ENCODE measurements at regions not wholly inside any gene's neighbourhood (a gene's known extent, or its start where the extent isn't known, plus 50 kb on each side); places are given as distances from the start of the nearest gene placed in this dataset.

GRCh38 chr12:67073336-67073735 lies 195.8 kb upstream of the CAND1 start:
- intact Hi-C loops (cut with micrococcal nuclease), result no loop called here
- CTCF ChIA-PET, result no interaction called here
- Mint-ChIP-seq H3K36me3 (ENCODE audit: low read depth) (no peaks in the 10 kb centered on the region), H3K27me3 (peaks cover 49% of the 10 kb centered on the region), H3K9me3 (peaks cover 6% of the 10 kb centered on the region), H3K4me3 (no peak overlapping the region), H3K27ac (no peak overlapping the region), H3K4me1 (peaks cover 9% of the 10 kb centered on the region)
- TF ChIP-seq CTCF (IDR thresholded peaks at IDR 0.05), result no peak
- POLR2A ChIA-PET, result no interaction called here
- ATAC-seq (ENCODE audit: low read depth) (no peak), DNase-seq (no peak)

DNA sequence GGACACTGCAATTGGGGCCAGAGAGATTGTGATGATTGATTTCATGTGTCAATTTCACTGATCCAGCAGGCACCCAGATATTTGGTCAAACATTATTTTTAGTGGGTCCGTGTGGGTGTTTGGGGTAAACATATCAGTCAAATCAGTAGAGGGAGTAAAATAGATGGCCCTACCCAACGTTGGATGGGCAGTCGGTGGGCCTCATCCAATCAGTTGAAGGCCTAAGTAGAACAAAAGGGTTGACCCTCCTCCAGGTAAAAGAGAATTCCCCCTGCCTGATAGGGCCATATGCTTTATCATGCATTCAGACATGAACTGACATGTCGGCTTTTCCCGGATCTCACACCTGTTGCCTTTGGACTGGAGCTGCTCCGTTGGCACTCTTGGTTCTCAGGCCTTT lies 195.1 kb upstream of the CAND1 start:
- ATAC-seq (ENCODE audit: low read depth), result no peak
- H3K36me3 Mint-ChIP-seq (ENCODE audit: low read depth), result no peaks in the 10 kb centered on the region
- H3K27me3 Mint-ChIP-seq, result peaks cover 45% of the 10 kb centered on the region
- TF ChIP-seq CTCF (IDR thresholded peaks at IDR 0.05), result no peak
- ChIA-PET POLR2A (no interaction called here), CTCF (no interaction called here)
- H3K4me1 Mint-ChIP-seq, result peaks cover 5% of the 10 kb centered on the region
- intact Hi-C loops (cut with micrococcal nuclease), result no loop called here
- H3K4me3 Mint-ChIP-seq, result no peak overlapping the region
- peaks cover 6% of the 10 kb centered on the region for H3K9me3 Mint-ChIP-seq
- H3K27ac Mint-ChIP-seq, result no peak overlapping the region
- DNase-seq, result no peak

DNA sequence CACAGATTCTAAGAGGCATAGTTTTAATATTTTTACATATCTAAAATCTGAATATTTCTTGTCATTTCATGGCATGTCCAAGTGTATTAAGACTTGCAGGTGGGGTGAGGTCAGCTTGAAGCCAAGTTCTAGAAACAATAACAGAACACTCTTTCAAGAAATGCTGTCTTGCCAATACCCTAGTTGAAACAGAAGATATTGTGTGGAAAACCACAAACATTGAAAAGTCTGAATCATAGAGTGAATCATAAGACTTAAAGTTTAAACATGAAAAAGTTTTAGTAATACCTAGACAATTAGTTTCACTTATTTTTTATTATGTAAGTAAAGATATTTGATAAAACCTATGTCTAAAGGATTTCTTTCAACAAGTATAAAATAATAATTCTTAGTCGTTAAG lies 191.5 kb upstream of the CAND1 start:
- no peak overlapping the region for H3K27ac Mint-ChIP-seq
- POLR2A ChIA-PET, result no interaction called here
- no peaks in the 10 kb centered on the region for H3K4me1 Mint-ChIP-seq
- CTCF ChIA-PET, result no interaction called here
- peaks cover 20% of the 10 kb centered on the region for H3K27me3 Mint-ChIP-seq
- no peaks in the 10 kb centered on the region for H3K9me3 Mint-ChIP-seq
- DNase-seq (no peak), ATAC-seq (ENCODE audit: low read depth) (no peak)
- no peak for TF ChIP-seq CTCF (IDR thresholded peaks at IDR 0.05)
- no peak overlapping the region for H3K4me3 Mint-ChIP-seq
- intact Hi-C loops (cut with micrococcal nuclease), result no loop called here
- H3K36me3 Mint-ChIP-seq (ENCODE audit: low read depth), result no peaks in the 10 kb centered on the region

DNA sequence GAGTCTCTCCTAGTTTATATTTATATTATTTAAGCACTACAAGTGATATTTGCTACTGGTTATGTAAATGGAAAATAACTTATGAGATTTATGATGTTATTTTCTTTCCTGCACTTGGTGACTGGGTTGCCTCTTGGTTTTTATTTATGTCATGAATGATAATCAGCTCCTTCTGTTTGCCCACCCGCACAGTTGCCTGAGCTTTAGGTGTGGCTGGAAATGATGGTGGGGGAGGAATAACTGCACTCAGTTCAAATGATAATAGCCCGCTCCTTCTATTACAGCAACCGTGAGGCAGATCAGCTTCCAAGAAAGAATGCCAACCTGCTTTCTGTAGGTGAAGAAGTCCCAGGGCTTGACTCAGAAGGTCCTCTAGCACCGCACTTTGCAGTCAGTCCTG lies 190.2 kb upstream of the CAND1 start:
- DNase-seq, result no peak
- TF ChIP-seq CTCF (IDR thresholded peaks at IDR 0.05), result no peak
- ATAC-seq (ENCODE audit: low read depth), result no peak
- H3K4me1 Mint-ChIP-seq, result no peaks in the 10 kb centered on the region
- no peaks in the 10 kb centered on the region for H3K36me3 Mint-ChIP-seq (ENCODE audit: low read depth)
- peaks cover 22% of the 10 kb centered on the region for H3K27me3 Mint-ChIP-seq
- H3K4me3 Mint-ChIP-seq, result no peak overlapping the region
- ChIA-PET CTCF (no interaction called here), POLR2A (no interaction called here)
- no peak overlapping the region for H3K27ac Mint-ChIP-seq
- intact Hi-C loops (cut with micrococcal nuclease), result no loop called here
- H3K9me3 Mint-ChIP-seq, result no peaks in the 10 kb centered on the region

DNA sequence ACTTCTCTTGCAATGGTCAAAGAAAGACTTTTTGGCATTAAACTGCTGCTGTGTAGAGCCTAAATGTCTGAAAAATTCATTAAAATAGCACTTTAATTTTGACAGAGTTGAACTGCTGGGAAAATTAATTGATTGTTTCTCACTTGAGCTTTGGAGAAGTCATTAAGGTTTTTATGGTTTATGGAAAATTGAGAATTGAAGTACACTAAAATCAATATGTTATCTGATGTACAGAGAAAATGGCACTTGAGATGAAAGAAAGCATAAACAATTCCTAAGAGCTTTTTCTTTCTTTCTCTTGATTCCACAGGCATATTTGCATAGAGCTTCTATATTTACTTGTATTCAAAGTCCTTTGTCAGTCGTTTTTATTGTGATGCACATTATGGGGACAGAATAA lies 188.5 kb upstream of the CAND1 start:
- CTCF ChIA-PET, result no interaction called here
- POLR2A ChIA-PET, result no interaction called here
- intact Hi-C loops (cut with micrococcal nuclease), result no loop called here
- ATAC-seq (ENCODE audit: low read depth), result no peak
- H3K4me3 Mint-ChIP-seq, result no peak overlapping the region
- no peaks in the 10 kb centered on the region for H3K9me3 Mint-ChIP-seq
- no peak for DNase-seq
- TF ChIP-seq CTCF (IDR thresholded peaks at IDR 0.05), result no peak
- H3K36me3 Mint-ChIP-seq (ENCODE audit: low read depth), result no peaks in the 10 kb centered on the region
- H3K27ac Mint-ChIP-seq, result no peak overlapping the region
- no peaks in the 10 kb centered on the region for H3K4me1 Mint-ChIP-seq
- peaks cover 13% of the 10 kb centered on the region for H3K27me3 Mint-ChIP-seq
